ENCODE measurements at regions not wholly inside any gene's neighbourhood (a gene's known extent, or its start where the extent isn't known, plus 50 kb on each side); places are given as distances from the start of the nearest gene placed in this dataset.

DNA sequence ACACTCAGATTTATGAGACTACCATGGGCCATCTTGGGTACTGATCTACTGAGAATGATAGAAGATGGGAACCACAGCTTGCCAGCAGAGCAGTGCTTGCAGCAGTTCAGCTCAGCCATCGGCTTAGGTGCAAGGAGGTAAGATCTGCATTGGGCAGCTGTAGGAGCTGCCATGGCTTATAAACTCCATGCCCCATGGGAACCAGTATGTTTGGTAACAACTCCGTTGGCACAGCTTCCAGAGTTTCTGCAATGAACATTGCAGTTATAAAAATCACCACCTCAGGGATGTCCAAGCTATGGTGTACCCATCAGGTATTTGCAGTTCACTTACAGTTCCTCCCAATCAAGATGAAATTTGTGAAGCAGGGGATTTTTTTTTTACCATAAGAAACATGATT lies 299.1 kb upstream of the ROPN1 start:
- H3K4me3 ChIP-seq (ENCODE audit: extremely low read depth in 1 of 4, insufficient read depth in 2 of 4, low read depth in 3 of 4, low read length in 4 of 4) = no peak overlapping the region
- no peak overlapping the region for H3K56ac ChIP-seq (replicated peaks; ENCODE audit: insufficient read length, low read depth, low read length)
- H3K79me2 ChIP-seq (ENCODE audit: control insufficient read depth in 1 of 2, insufficient read depth in 2 of 2, low read length in 2 of 2) = no peaks in the 10 kb centered on the region
- no peaks in the 10 kb centered on the region for H3K36me3 ChIP-seq (ENCODE audit: control insufficient read depth in 2 of 4, insufficient read depth in 4 of 4, low read length in 3 of 4)
- H3K27ac ChIP-seq (ENCODE audit: low read depth, low read length) = no peak overlapping the region
- no peak for FAIRE-seq
- no peak overlapping the region for H2BK12ac ChIP-seq (ENCODE audit: low read depth, low read length)
- H3K18ac ChIP-seq (ENCODE audit: extremely low read depth, low read length) = no peak overlapping the region
- H3K4me1 ChIP-seq (replicated peaks in 1 of 4; ENCODE audit: control insufficient read depth in 3 of 4, insufficient read depth in 4 of 4, low read length in 3 of 4) = no peaks in the 10 kb centered on the region
- no peak overlapping the region for H2BK20ac ChIP-seq (ENCODE audit: low read length)
- no peak overlapping the region for H2AK5ac ChIP-seq (ENCODE audit: low read depth, low read length)
- ChIA-PET POLR2A (ENCODE audit: partially characterized antibody) (no interaction called here), CTCF (ENCODE audit: partially characterized antibody) (interaction anchor here (1.1 kb wide), 1 partner anchor 10 kb away, joined by 5 read pairs; no protein-coding TSS in a partner anchor)
- no peak overlapping the region for H4K8ac ChIP-seq (ENCODE audit: extremely low read depth, insufficient read depth, low read length)
- H4K20me1 ChIP-seq (replicated peaks in 1 of 2; ENCODE audit: control insufficient read depth in 1 of 2, insufficient read depth in 2 of 2, low read length in 2 of 2) = no peaks in the 10 kb centered on the region
- no peak overlapping the region for H3K23ac ChIP-seq (ENCODE audit: insufficient read length)
- H4K91ac ChIP-seq (replicated peaks; ENCODE audit: insufficient read length, low read length) = no peak overlapping the region
- no peaks in the 10 kb centered on the region for H3K9me3 ChIP-seq (ENCODE audit: insufficient read depth in 2 of 2, low read depth in 1 of 2, low read length in 1 of 2)
- WGBS, 2 experiments (ENCODE audit: extremely low coverage in 1 of 2, insufficient coverage in 1 of 2, insufficient read length in 1 of 2, insufficient replicate concordance in 2 of 2, low coverage in 1 of 2, low lambda C conversion rate in 2 of 2, missing lambda C conversion rate in 1 of 2) = 93% methylated on average over 2 of the region's 2 CpGs; no CpG with 5 or more reads in 1 of the 2 experiments
- H4K5ac ChIP-seq (ENCODE audit: insufficient read length, low read depth, low read length) = no peak overlapping the region
- H3K27me3 ChIP-seq (replicated peaks in 1 of 4; ENCODE audit: control insufficient read depth in 3 of 4, extremely low read depth in 1 of 4, insufficient read depth in 3 of 4, low read length in 3 of 4) = no peaks in the 10 kb centered on the region
- H2BK15ac ChIP-seq (ENCODE audit: low read length) = no peak overlapping the region
- TF ChIP-seq SIRT6 (IDR thresholded peaks at IDR 0.05; ENCODE audit: low read length) (no peak), NANOG (IDR thresholded peaks at IDR 0.05; ENCODE audit: insufficient read depth, low read depth, low read length, poor library complexity, severe bottlenecking) (no peak), TAF1 (IDR thresholded peaks at IDR 0.05; ENCODE audit: low read depth, low read length) (no peak), EP300 (IDR thresholded peaks at IDR 0.05; ENCODE audit: borderline replicate concordance in 1 of 2, low read depth in 2 of 2, low read length in 2 of 2) (no peak), KDM5A (IDR thresholded peaks at IDR 0.05; ENCODE audit: low read length) (no peak), BRCA1 (IDR thresholded peaks at IDR 0.05; ENCODE audit: low read depth, low read length) (no peak), ASH2L (IDR thresholded peaks at IDR 0.05; ENCODE audit: low read length) (no peak)
- TF ChIP-seq, protein P1, sequence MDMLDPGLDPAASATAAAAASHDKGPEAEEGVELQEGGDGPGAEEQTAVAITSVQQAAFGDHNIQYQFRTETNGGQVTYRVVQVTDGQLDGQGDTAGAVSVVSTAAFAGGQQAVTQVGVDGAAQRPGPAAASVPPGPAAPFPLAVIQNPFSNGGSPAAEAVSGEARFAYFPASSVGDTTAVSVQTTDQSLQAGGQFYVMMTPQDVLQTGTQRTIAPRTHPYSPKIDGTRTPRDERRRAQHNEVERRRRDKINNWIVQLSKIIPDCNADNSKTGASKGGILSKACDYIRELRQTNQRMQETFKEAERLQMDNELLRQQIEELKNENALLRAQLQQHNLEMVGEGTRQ (IDR thresholded peaks at IDR 0.05; ENCODE audit: low read length) = no peak
- no peak overlapping the region for H3K14ac ChIP-seq (ENCODE audit: insufficient read length)
- no peaks in the 10 kb centered on the region; the same call in 1 of the 2 replicates for H3K23me2 ChIP-seq (ENCODE audit: low read depth, low read length)
- H3K79me1 ChIP-seq (ENCODE audit: low read depth, low read length) = no peaks in the 10 kb centered on the region
- no peak overlapping the region for H2BK120ac ChIP-seq (replicated peaks; ENCODE audit: low read depth, low read length)
- no peak overlapping the region for H3K4me2 ChIP-seq (ENCODE audit: insufficient read depth in 1 of 2, low read depth in 2 of 2, low read length in 2 of 2)
- no peak overlapping the region for H3K4ac ChIP-seq (replicated peaks; ENCODE audit: insufficient read length, low read depth, low read length)
- no peak for DNase-seq (ENCODE audit: low read depth in 1 of 2, low spot score in 2 of 2)
- no peak overlapping the region for H3K9ac ChIP-seq (replicated peaks in 1 of 4; ENCODE audit: extremely low read depth in 1 of 4, low read depth in 3 of 4, low read length in 3 of 4)
- H2AFZ ChIP-seq (ENCODE audit: low read length) = no peak overlapping the region
- H2BK5ac ChIP-seq (ENCODE audit: low read depth, low read length) = no peak overlapping the region
